ENCODE measurements at regions not wholly inside any gene's neighbourhood (a gene's known extent, or its start where the extent isn't known, plus 50 kb on each side); places are given as distances from the start of the nearest gene placed in this dataset.

- no peak for TF ChIP-seq CTCF (IDR thresholded peaks at IDR 0.05; ENCODE audit: low read depth, low read length)
- Histone ChIP-seq H3K4me1 (peaks cover 11% of the 10 kb centered on the region), H3K4me3 (ENCODE audit: low read depth, low read length) (no peak overlapping the region), H3K9me3 (no peaks in the 10 kb centered on the region), H3K27me3 (no peaks in the 10 kb centered on the region), H3K36me3 (no peaks in the 10 kb centered on the region)
- no peak for DNase-seq
Observed at GRCh38 chr5:142506756-142507155, 179.1 kb downstream of the FGF1 start.

GRCh38 chr5:142506046-142506445 lies 179.8 kb downstream of the FGF1 start:
- H3K4me3 ChIP-seq (ENCODE audit: low read depth, low read length) = no peak overlapping the region

GRCh38 chr5:142501890-142502289 lies 177.1 kb upstream of the SPRY4 start:
- Histone ChIP-seq H3K4me1 (no peaks in the 10 kb centered on the region), H3K9me3 (no peaks in the 10 kb centered on the region), H3K27me3 (no peaks in the 10 kb centered on the region), H3K36me3 (no peaks in the 10 kb centered on the region), H3K4me3 (ENCODE audit: low read depth, low read length) (no peak overlapping the region)
- peak; percentile 18; the same call in 1 of the 2 replicates for TF ChIP-seq CTCF (IDR thresholded peaks at IDR 0.05; ENCODE audit: low read depth, low read length)
- no peak for DNase-seq

More at GRCh38 chr5:142506046-142506445, 179.8 kb downstream of the FGF1 start:
- Histone ChIP-seq H3K36me3 (no peaks in the 10 kb centered on the region), H3K9me3 (no peaks in the 10 kb centered on the region), H3K27me3 (no peaks in the 10 kb centered on the region), H3K4me1 (peaks cover 11% of the 10 kb centered on the region)
- TF ChIP-seq CTCF (IDR thresholded peaks at IDR 0.05; ENCODE audit: low read depth, low read length) = no peak
- no peak for DNase-seq

GRCh38 chr5:142500227-142500905 lies 175.5 kb upstream of the SPRY4 start:
- Histone ChIP-seq H3K36me3 (no peaks in the 10 kb centered on the region), H3K4me1 (no peaks in the 10 kb centered on the region), H3K4me3 (ENCODE audit: low read depth, low read length) (no peak overlapping the region), H3K9me3 (no peaks in the 10 kb centered on the region), H3K27me3 (no peaks in the 10 kb centered on the region)
- no peak for TF ChIP-seq CTCF (IDR thresholded peaks at IDR 0.05; ENCODE audit: low read depth, low read length)
- DNase-seq = no peak

GRCh38 chr5:142499591-142500226 lies 174.9 kb upstream of the SPRY4 start:
- Histone ChIP-seq H3K4me3 (ENCODE audit: low read depth, low read length) (no peak overlapping the region), H3K27me3 (no peaks in the 10 kb centered on the region), H3K9me3 (no peaks in the 10 kb centered on the region), H3K36me3 (no peaks in the 10 kb centered on the region), H3K4me1 (no peaks in the 10 kb centered on the region)
- no peak for DNase-seq
- TF ChIP-seq CTCF (IDR thresholded peaks at IDR 0.05; ENCODE audit: low read depth, low read length) = no peak

GRCh38 chr5:142498298-142498697 lies 173.5 kb upstream of the SPRY4 start:
- Histone ChIP-seq H3K27me3 (no peaks in the 10 kb centered on the region), H3K4me3 (ENCODE audit: low read depth, low read length) (no peak overlapping the region), H3K9me3 (no peaks in the 10 kb centered on the region), H3K36me3 (no peaks in the 10 kb centered on the region), H3K4me1 (no peaks in the 10 kb centered on the region)
- no peak for DNase-seq
- no peak for TF ChIP-seq CTCF (IDR thresholded peaks at IDR 0.05; ENCODE audit: low read depth, low read length)

Data from BE2C (cell line).